AG04450 (cell line): ENCODE measurements at regions not wholly inside any gene's neighbourhood (a gene's known extent, or its start where the extent isn't known, plus 50 kb on each side); places are given as distances from the start of the nearest gene placed in this dataset.

Experiments used
- CTCF ChIA-PET: fragments of 300-600, 350-600 bp; formaldehyde crosslinking; extraction: SDS; loops from one replicate; lab custom pipeline; 2022; ENCODE audit warnings: antibody characterized with exemption, inconsistent platforms; lab: Charles Lee
- POLR2A ChIA-PET: fragments of 350-600 bp; formaldehyde crosslinking; extraction: SDS; loops from one replicate; lab custom pipeline; 2021; ENCODE audit warnings: antibody characterized with exemption, inconsistent platforms; lab: Yijun Ruan, JAX
- DNase-seq: peaks from one replicate; pipeline ENCODE4 v3.0.0-alpha.2; 2011; ENCODE audit warnings: low read depth, low spot score
- H3K27ac ChIP-seq: one replicate; pipeline ENCODE4 v1.5.1; 2012; ENCODE audit warnings: low read depth, low read length, control low read depth
- H3K27me3 ChIP-seq: one replicate; pipeline ENCODE4 v1.6.0; 2012; ENCODE audit warnings: low read length; ENCODE audit not compliant: control insufficient read depth, insufficient read depth
- H3K4me3 ChIP-seq: 2 replicates; pipeline ENCODE4 v1.5.1; 2011; ENCODE audit warnings: mild to moderate bottlenecking, low read depth, low read length, control low read depth
- H3K9me3 ChIP-seq: 2 replicates; pipeline ENCODE4 v1.5.1; 2012; ENCODE audit warnings: low read length; ENCODE audit not compliant: control insufficient read depth, insufficient read depth
- TF ChIP-seq, protein P1 (sequence below): IDR thresholded peaks from 2 replicates; pipeline ENCODE4 v1.5.1; 2011; ENCODE audit warnings: low read depth, low read length, control low read depth, inconsistent platforms

DNA sequence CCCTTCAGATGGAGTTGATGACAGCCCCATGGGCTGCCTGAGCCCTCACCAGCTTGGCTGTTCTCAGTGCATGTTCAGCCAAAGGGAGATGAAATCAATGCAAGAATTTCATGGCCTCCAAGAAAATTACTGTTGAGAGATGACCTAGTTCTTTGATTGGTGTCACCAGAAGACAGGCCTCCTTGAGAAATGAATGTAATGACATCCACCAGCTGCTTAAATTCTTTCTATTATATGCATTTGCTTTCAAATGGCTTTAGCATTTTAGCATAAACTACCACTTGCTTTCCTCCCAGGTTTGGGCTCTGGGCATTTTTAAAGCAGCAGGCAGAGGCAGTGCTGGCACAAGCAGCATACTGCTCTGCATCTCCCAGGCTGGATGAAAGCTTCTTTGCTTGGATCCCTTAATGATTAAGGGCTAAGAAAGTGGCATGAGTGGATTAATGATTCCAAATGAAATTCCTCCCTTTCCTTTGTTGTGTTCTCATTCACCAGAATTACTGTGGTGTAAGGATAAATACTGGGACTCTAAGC, 278.4 kb downstream of the ZNF326 start:
- H3K27me3 ChIP-seq: no peaks in the 10 kb centered on the region
- H3K9me3 ChIP-seq: no peaks in the 10 kb centered on the region
- ChIA-PET CTCF (no interaction called here), POLR2A (no interaction called here)
- TF ChIP-seq, protein P1, sequence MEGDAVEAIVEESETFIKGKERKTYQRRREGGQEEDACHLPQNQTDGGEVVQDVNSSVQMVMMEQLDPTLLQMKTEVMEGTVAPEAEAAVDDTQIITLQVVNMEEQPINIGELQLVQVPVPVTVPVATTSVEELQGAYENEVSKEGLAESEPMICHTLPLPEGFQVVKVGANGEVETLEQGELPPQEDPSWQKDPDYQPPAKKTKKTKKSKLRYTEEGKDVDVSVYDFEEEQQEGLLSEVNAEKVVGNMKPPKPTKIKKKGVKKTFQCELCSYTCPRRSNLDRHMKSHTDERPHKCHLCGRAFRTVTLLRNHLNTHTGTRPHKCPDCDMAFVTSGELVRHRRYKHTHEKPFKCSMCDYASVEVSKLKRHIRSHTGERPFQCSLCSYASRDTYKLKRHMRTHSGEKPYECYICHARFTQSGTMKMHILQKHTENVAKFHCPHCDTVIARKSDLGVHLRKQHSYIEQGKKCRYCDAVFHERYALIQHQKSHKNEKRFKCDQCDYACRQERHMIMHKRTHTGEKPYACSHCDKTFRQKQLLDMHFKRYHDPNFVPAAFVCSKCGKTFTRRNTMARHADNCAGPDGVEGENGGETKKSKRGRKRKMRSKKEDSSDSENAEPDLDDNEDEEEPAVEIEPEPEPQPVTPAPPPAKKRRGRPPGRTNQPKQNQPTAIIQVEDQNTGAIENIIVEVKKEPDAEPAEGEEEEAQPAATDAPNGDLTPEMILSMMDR: no peak
- DNase-seq: no peak
- no peak overlapping the region for H3K4me3 ChIP-seq
- H3K27ac ChIP-seq: no peak overlapping the region

DNA sequence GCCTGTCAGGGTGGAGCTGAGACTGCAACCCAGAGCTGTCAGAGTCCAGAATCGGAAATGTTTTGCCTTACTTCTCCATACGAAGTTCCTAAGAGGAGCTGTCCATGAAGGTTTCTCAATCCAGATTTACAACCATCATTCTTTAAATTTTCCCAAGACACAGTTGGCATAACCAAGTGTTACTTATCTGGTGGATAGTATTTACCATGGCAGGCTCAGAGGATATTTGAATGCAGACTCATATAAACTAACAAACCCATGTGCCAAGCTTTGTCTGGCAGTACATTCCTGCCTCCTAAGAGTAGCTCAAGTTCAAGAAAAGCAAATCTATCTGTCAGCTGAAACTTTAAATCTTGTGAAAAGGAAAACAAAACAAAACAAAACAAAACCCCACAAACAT, 267.9 kb downstream of the ZNF326 start:
- TF ChIP-seq, protein P1: no peak
- DNase-seq: no peak
- POLR2A ChIA-PET: no interaction called here
- Histone ChIP-seq H3K4me3 (no peak overlapping the region), H3K27ac (no peak overlapping the region), H3K27me3 (no peaks in the 10 kb centered on the region), H3K9me3 (no peaks in the 10 kb centered on the region)
- CTCF ChIA-PET: no interaction called here

DNA sequence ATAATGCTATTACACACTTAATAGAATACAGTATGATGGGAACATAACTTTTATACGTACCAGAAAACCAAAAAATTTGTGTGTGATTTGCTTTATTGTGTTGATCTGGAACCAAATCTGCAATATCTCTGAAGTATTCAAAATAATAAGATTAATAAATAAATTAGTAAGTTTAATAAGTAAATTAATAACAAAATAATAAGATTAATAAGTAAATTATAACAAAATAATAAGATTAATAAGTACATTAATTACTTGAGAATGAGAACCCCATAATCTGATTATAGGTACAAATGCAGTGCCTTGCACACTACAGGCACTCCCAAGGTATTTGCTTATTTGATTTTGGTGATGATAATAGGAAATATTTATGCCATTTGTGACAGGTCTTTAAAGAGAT, 267.4 kb downstream of the ZNF326 start:
- no peak for DNase-seq
- POLR2A ChIA-PET: no interaction called here
- Histone ChIP-seq H3K9me3 (no peaks in the 10 kb centered on the region), H3K4me3 (no peak overlapping the region), H3K27ac (no peak overlapping the region), H3K27me3 (no peaks in the 10 kb centered on the region)
- CTCF ChIA-PET: no interaction called here
- TF ChIP-seq, protein P1: no peak

DNA sequence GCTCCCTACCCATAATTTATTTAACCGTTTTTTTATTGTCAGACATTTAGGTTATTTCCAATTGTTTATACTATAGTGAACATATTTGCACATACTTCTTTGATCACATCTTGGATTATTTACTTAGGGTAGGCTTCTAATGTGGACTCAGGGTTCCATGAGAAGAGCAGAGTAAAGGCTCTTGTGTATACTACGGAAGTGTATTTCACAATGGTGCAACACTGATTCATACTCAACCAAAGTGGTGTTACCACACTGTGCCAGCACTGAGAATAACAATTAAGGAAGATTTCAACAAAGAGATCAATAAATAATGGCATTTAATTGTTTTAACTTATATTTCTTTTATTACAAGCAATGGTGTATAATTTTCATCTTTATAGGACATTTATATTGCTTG, 251.2 kb downstream of the ZNF326 start:
- no peak for DNase-seq
- H3K27me3 ChIP-seq: no peaks in the 10 kb centered on the region
- ChIA-PET POLR2A (no interaction called here), CTCF (no interaction called here)
- no peak overlapping the region for H3K4me3 ChIP-seq
- no peaks in the 10 kb centered on the region for H3K9me3 ChIP-seq
- TF ChIP-seq, protein P1: no peak
- no peak overlapping the region for H3K27ac ChIP-seq

DNA sequence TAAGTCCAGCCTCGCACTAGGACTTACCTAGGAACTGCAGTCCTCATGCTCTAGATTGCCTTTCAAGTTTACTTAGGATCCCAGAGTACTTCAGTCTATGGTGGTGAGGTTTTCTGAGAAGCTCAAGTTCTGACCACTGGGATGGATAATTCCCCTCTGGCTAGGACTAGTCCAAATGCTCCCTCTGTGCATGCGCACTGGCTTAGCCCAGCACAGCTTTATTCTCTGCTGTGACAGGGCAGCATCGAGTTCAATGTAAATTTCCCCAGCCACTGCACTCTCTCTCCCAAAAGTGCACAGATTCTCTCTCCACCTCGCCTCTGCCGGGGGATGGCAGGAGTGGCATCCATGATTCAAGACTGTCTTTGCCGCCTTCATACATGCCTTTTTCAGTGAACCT, 241.6 kb downstream of the ZNF326 start:
- H3K27me3 ChIP-seq: no peaks in the 10 kb centered on the region
- H3K4me3 ChIP-seq: no peak overlapping the region
- TF ChIP-seq, protein P1: no peak
- POLR2A ChIA-PET: no interaction called here
- no peak overlapping the region for H3K27ac ChIP-seq
- no peak for DNase-seq
- no peaks in the 10 kb centered on the region for H3K9me3 ChIP-seq
- CTCF ChIA-PET: no interaction called here
